Astrocyte (in vitro differentiated cells and primary cell): ENCODE measurements at regions not wholly inside any gene's neighbourhood (a gene's known extent, or its start where the extent isn't known, plus 50 kb on each side); places are given as distances from the start of the nearest gene placed in this dataset.

Experiments
- DNase-seq: peaks from one replicate; pipeline ENCODE4 v3.0.0-alpha.2; 2010; ENCODE audit warnings: low read depth
- FAIRE-seq: peaks from 2 replicates; lab custom pipeline; 2011; peaks lifted over from hg19 to GRCh38; lab: Jason Lieb, UNC
- H2AFZ ChIP-seq: 2 replicates; pipeline ENCODE4 v1.6.0; 2012; ENCODE audit warnings: low read depth, low read length, inconsistent platforms
- H3K27ac ChIP-seq: 2 replicates; pipeline ENCODE4 v1.5.1; 2011; ENCODE audit warnings: low read depth, low read length, inconsistent platforms
- H3K27me3 ChIP-seq: 2 replicates; pipeline ENCODE4 v1.6.0; 2011; ENCODE audit warnings: low read length, inconsistent platforms; ENCODE audit not compliant: insufficient read depth
- H3K36me3 ChIP-seq: 2 replicates; pipeline ENCODE4 v1.5.1; 2011; ENCODE audit warnings: low read length, inconsistent platforms; ENCODE audit not compliant: insufficient read depth
- H3K4me1 ChIP-seq: 2 replicates; pipeline ENCODE4 v1.5.1; 2011; ENCODE audit warnings: low read length, inconsistent platforms; ENCODE audit not compliant: insufficient read depth
- H3K4me2 ChIP-seq: 2 replicates; pipeline ENCODE4 v1.6.0; 2012; ENCODE audit warnings: low read length, inconsistent platforms
- H3K4me3 ChIP-seq: 2 replicates; pipeline ENCODE4 v1.5.1; 2011; ENCODE audit warnings: low read depth, mild to moderate bottlenecking, low read length, inconsistent platforms; ENCODE audit not compliant: insufficient read depth
- H3K79me2 ChIP-seq: 2 replicates; pipeline ENCODE4 v1.6.0; 2012; ENCODE audit warnings: mild to moderate bottlenecking, low read length, inconsistent platforms; ENCODE audit not compliant: insufficient read depth
- H3K9ac ChIP-seq: 2 replicates; pipeline ENCODE4 v1.6.0; 2012; ENCODE audit warnings: mild to moderate bottlenecking, low read length, inconsistent platforms
- H3K9me3 ChIP-seq: 2 replicates; pipeline ENCODE4 v1.5.1; 2012; ENCODE audit warnings: low read depth, mild to moderate bottlenecking, low read length, inconsistent platforms; ENCODE audit not compliant: insufficient read depth
- H4K20me1 ChIP-seq: 2 replicates; pipeline ENCODE4 v1.6.0; 2012; ENCODE audit warnings: low read length, inconsistent platforms; ENCODE audit not compliant: insufficient read depth
- H3K27ac Mint-ChIP-seq: one replicate; pipeline ENCODE4 v1.8.0; 2021; ENCODE audit warnings: mild to moderate bottlenecking, mixed read lengths; ENCODE audit not compliant: unreplicated experiment
- H3K27me3 Mint-ChIP-seq: one replicate; pipeline ENCODE4 v1.8.0; 2021; ENCODE audit warnings: low read depth, mixed read lengths; ENCODE audit not compliant: unreplicated experiment
- H3K36me3 Mint-ChIP-seq: one replicate; pipeline ENCODE4 v1.8.0; 2021; ENCODE audit warnings: low read depth, mixed read lengths; ENCODE audit not compliant: unreplicated experiment
- H3K4me1 Mint-ChIP-seq: one replicate; pipeline ENCODE4 v1.8.0; 2021; ENCODE audit warnings: low read depth, mixed read lengths; ENCODE audit not compliant: unreplicated experiment
- H3K4me3 Mint-ChIP-seq: one replicate; pipeline ENCODE4 v1.8.0; 2021; ENCODE audit warnings: mild to moderate bottlenecking, moderate library complexity, mixed read lengths; ENCODE audit not compliant: unreplicated experiment
- H3K9me3 Mint-ChIP-seq: one replicate; pipeline ENCODE4 v1.8.0; 2021; ENCODE audit warnings: mild to moderate bottlenecking, mixed read lengths; ENCODE audit not compliant: unreplicated experiment
- CTCF ChIP-seq: IDR thresholded peaks from 2 replicates; pipeline ENCODE4 v1.5.1; 2011; ENCODE audit warnings: low read depth, mild to moderate bottlenecking, inconsistent platforms, low read length, moderate library complexity; ENCODE audit not compliant: insufficient read depth
- EZH2 ChIP-seq: IDR thresholded peaks from 2 replicates; pipeline ENCODE4 v1.6.1; 2012; ENCODE audit warnings: mild to moderate bottlenecking, low read length, inconsistent platforms; ENCODE audit not compliant: insufficient read depth

GRCh38 chr10:91021901-91022300 lies 101.0 kb upstream of the ANKRD1 start:
- Histone ChIP-seq H3K9me3 (no peaks in the 10 kb centered on the region), H4K20me1 (no peaks in the 10 kb centered on the region), H3K27ac (no peak overlapping the region), H3K27me3 (no peaks in the 10 kb centered on the region), H3K9ac (no peak overlapping the region), H3K4me1 (peaks cover 7% of the 10 kb centered on the region), H2AFZ (no peak overlapping the region), H3K36me3 (no peaks in the 10 kb centered on the region), H3K79me2 (no peaks in the 10 kb centered on the region), H3K4me2 (no peak overlapping the region), H3K4me3 (no peak overlapping the region)
- no peak overlapping the region for H3K4me3 Mint-ChIP-seq
- H3K27me3 Mint-ChIP-seq: peaks cover 5% of the 10 kb centered on the region
- H3K36me3 Mint-ChIP-seq: no peaks in the 10 kb centered on the region
- no peak overlapping the region for H3K27ac Mint-ChIP-seq
- peaks cover 2% of the 10 kb centered on the region for H3K9me3 Mint-ChIP-seq
- FAIRE-seq (no peak), DNase-seq (no peak)
- TF ChIP-seq EZH2 (no peak), CTCF (no peak)
- H3K4me1 Mint-ChIP-seq: peaks cover 24% of the 10 kb centered on the region

- TF ChIP-seq EZH2 (no peak), CTCF (no peak)
- no peak for DNase-seq
- no peaks in the 10 kb centered on the region for H3K79me2 ChIP-seq
- H3K4me1 Mint-ChIP-seq: peaks cover 24% of the 10 kb centered on the region
- H3K9ac ChIP-seq: no peak overlapping the region
- no peaks in the 10 kb centered on the region for H4K20me1 ChIP-seq
- no peak overlapping the region for H3K4me2 ChIP-seq
- no peak overlapping the region for H3K27ac Mint-ChIP-seq
- no peak overlapping the region for H3K4me3 Mint-ChIP-seq
- H3K9me3 ChIP-seq: no peaks in the 10 kb centered on the region
- H3K27me3 ChIP-seq: no peaks in the 10 kb centered on the region
- no peak overlapping the region for H3K4me3 ChIP-seq
- H2AFZ ChIP-seq: no peak overlapping the region
- no peaks in the 10 kb centered on the region for H3K36me3 ChIP-seq
- peaks cover 7% of the 10 kb centered on the region for H3K4me1 ChIP-seq
- no peak for FAIRE-seq
- no peaks in the 10 kb centered on the region for H3K36me3 Mint-ChIP-seq
- no peak overlapping the region for H3K27ac ChIP-seq
- peaks cover 5% of the 10 kb centered on the region for H3K27me3 Mint-ChIP-seq
- H3K9me3 Mint-ChIP-seq: peaks cover 3% of the 10 kb centered on the region
Observed at GRCh38 chr10:91022390-91022789, 101.5 kb upstream of the ANKRD1 start.

GRCh38 chr10:91022924-91023699 lies 102.2 kb upstream of the ANKRD1 start:
- TF ChIP-seq CTCF: no peak
- TF ChIP-seq EZH2: no peak
- H3K27me3 Mint-ChIP-seq: peaks cover 4% of the 10 kb centered on the region
- H3K79me2 ChIP-seq: no peaks in the 10 kb centered on the region
- peaks cover 7% of the 10 kb centered on the region for H3K4me1 ChIP-seq
- H3K27ac Mint-ChIP-seq: no peak overlapping the region
- H3K36me3 Mint-ChIP-seq: no peaks in the 10 kb centered on the region
- peaks cover 3% of the 10 kb centered on the region for H3K9me3 Mint-ChIP-seq
- no peak for DNase-seq
- H3K4me3 Mint-ChIP-seq: no peak overlapping the region
- H3K9me3 ChIP-seq: no peaks in the 10 kb centered on the region
- peaks cover 24% of the 10 kb centered on the region for H3K4me1 Mint-ChIP-seq
- H4K20me1 ChIP-seq: no peaks in the 10 kb centered on the region
- no peak overlapping the region for H3K4me3 ChIP-seq
- H3K27me3 ChIP-seq: no peaks in the 10 kb centered on the region
- H3K27ac ChIP-seq: no peak overlapping the region
- no peaks in the 10 kb centered on the region for H3K36me3 ChIP-seq
- H2AFZ ChIP-seq: no peak overlapping the region
- peak overlapping the region; percentile 7 for H3K4me2 ChIP-seq
- H3K9ac ChIP-seq: no peak overlapping the region
- FAIRE-seq: no peak
